K562 (cell line): ENCODE measurements at regions not wholly inside any gene's neighbourhood (a gene's known extent, or its start where the extent isn't known, plus 50 kb on each side); places are given as distances from the start of the nearest gene placed in this dataset.

ENCODE experiments used
- ATAC-seq: fragments of 200-7000 bp; cut with Tn5 transposase; 3 replicates; pipeline ENCODE4 v1.9.1; 2020; ENCODE audit warnings: moderate library complexity
- BruUV-seq: library from RNA; stranded (reverse); fragments of 400-500 nt; replicated peaks from 2 replicates; lab custom pipeline; 2021; lab: Mats Ljungman, UMichigan
- CTCF ChIA-PET: fragments of 300-600 bp; formaldehyde crosslinking; extraction: SDS; loops from one replicate; lab custom pipeline; 2021; ENCODE audit warnings: low intra/inter-chr PET ratio; lab: Yijun Ruan, JAX
- POLR2A ChIA-PET: fragments of 300-600, 350-650 bp; sonication (Branson Sonifier 250); formaldehyde crosslinking; extraction: SDS; loops from one replicate; lab custom pipeline; 2021; ENCODE audit warnings: antibody characterized with exemption, inconsistent platforms; lab: Yijun Ruan, JAX
- DNase-seq, 4 experiments: peaks; one replicate each; pipeline versions ENCODE4 v3.0.0 to v3.0.0-alpha.2; 2011 to 2018; ENCODE audit warnings: low spot score in 3 of 4, mixed read lengths in 3 of 4; ENCODE audit errors: extremely low read depth in 1 of 4
- FAIRE-seq: peaks from 2 replicates; lab custom pipeline; 2011; peaks lifted over from hg19 to GRCh38; lab: Jason Lieb, UNC
- H2AFZ ChIP-seq: 2 replicates; pipeline ENCODE4 v1.6.0; 2011; ENCODE audit warnings: low read depth, low read length, control low read depth, inconsistent platforms
- H3K27ac ChIP-seq: fragments of 200-600 bp; 3 replicates; pipeline ENCODE4 v1.8.0; 2011; ENCODE audit warnings: low read depth, mild to moderate bottlenecking, control low read depth, inconsistent platforms, low read length, moderate library complexity, mixed read lengths; ENCODE audit errors: extremely low read depth
- H3K27me3 ChIP-seq, 2 experiments: fragments of 300-600 bp in 1 of 2; 2 replicates in 1 of 2; 3 replicates in 1 of 2; pipeline versions ENCODE4 v1.6.0 to v1.8.0; 2011; ENCODE audit warnings: inconsistent platforms in 2 of 2, low read length in 2 of 2, mild to moderate bottlenecking in 1 of 2, mixed read lengths in 1 of 2, moderate library complexity in 1 of 2; ENCODE audit not compliant: control insufficient read depth in 2 of 2, insufficient read depth in 2 of 2
- H3K36me3 ChIP-seq: fragments of 300-600 bp; 3 replicates; pipeline ENCODE4 v1.8.0; 2011; ENCODE audit warnings: mild to moderate bottlenecking, low read length, inconsistent platforms; ENCODE audit not compliant: control insufficient read depth, insufficient read depth
- H3K4me1 ChIP-seq, 2 experiments: fragments of 200-600 bp in 1 of 2; replicated peaks in 1 of 2; 2 replicates in 1 of 2; 3 replicates in 1 of 2; pipeline versions ENCODE4 v1.5.1 to v1.8.0; 2011; ENCODE audit warnings: inconsistent platforms in 2 of 2, low read length in 2 of 2, mild to moderate bottlenecking in 1 of 2, mixed read lengths in 1 of 2, moderate library complexity in 1 of 2; ENCODE audit not compliant: control insufficient read depth in 2 of 2, insufficient read depth in 2 of 2
- H3K4me2 ChIP-seq: 2 replicates; pipeline ENCODE4 v1.6.1; 2011; ENCODE audit warnings: low read length, control low read depth, inconsistent platforms, mixed read lengths; ENCODE audit not compliant: insufficient read depth
- H3K4me3 ChIP-seq: fragments of 200-600 bp; sonication (generic), shearing (Covaris generic); 2 replicates; pipeline ENCODE4 v1.5.1; 2016; ENCODE audit warnings: control low read depth, inconsistent platforms
- H3K79me2 ChIP-seq: fragments of 200-600 bp; 3 replicates; pipeline ENCODE4 v1.8.0; 2011; ENCODE audit warnings: low read length, inconsistent platforms; ENCODE audit not compliant: control insufficient read depth, insufficient read depth
- H3K9ac ChIP-seq, 2 experiments: 2 replicates each; pipeline versions ENCODE4 v1.6.0 to v1.6.1; 2011; ENCODE audit warnings: low read depth in 2 of 2, low read length in 2 of 2, control low read depth in 1 of 2, inconsistent platforms in 1 of 2, mild to moderate bottlenecking in 1 of 2, mixed read lengths in 1 of 2; ENCODE audit not compliant: insufficient read depth in 1 of 2
- H3K9me1 ChIP-seq: one replicate; pipeline ENCODE4 v1.6.0; 2011; ENCODE audit warnings: inconsistent platforms, mild to moderate bottlenecking, low read length, moderate library complexity; ENCODE audit not compliant: control insufficient read depth, insufficient read depth
- H3K9me3 ChIP-seq: replicated peaks from 2 replicates; pipeline ENCODE4 v1.5.1; 2011; ENCODE audit warnings: low read depth, low read length, inconsistent platforms; ENCODE audit not compliant: control insufficient read depth, insufficient read depth
- H4K20me1 ChIP-seq: replicated peaks from 2 replicates; pipeline ENCODE4 v1.6.1; 2011; ENCODE audit warnings: low read length, inconsistent platforms, mixed read lengths; ENCODE audit not compliant: control insufficient read depth, insufficient read depth
- PPARD ChIP-seq: fragments of 250-450 bp; sonication (Bioruptor Pico); IDR thresholded peaks from 2 replicates; pipeline ENCODE4 v1.8.0; 2022; ENCODE audit warnings: inconsistent platforms, mild to moderate bottlenecking, moderate library complexity
- RBM22 ChIP-seq: fragments of 200-400 bp; formaldehyde crosslinking; IDR thresholded peaks from 2 replicates; pipeline ENCODE4 v1.6.1; 2018; ENCODE audit warnings: low read length, low read depth; ENCODE audit not compliant: poor library complexity, severe bottlenecking
- RCOR1 ChIP-seq, 2 experiments: IDR thresholded peaks; 2 replicates each; pipeline ENCODE4 v1.6.1; 2012; ENCODE audit warnings: low read depth in 2 of 2, low read length in 2 of 2, borderline replicate concordance in 1 of 2, improper control_type of control experiment in 1 of 2
- SMARCB1 ChIP-seq: IDR thresholded peaks from 2 replicates; pipeline ENCODE4 v1.6.1; 2011; ENCODE audit warnings: improper control_type of control experiment, low read depth; ENCODE audit not compliant: insufficient read length
- ZMIZ1 ChIP-seq, 2 experiments: fragments of 150-350 bp in 1 of 2; IDR thresholded peaks; 2 replicates each; pipeline ENCODE4 v1.6.1; 2012 to 2016; ENCODE audit warnings: low read depth in 2 of 2, low read length in 2 of 2, mild to moderate bottlenecking in 1 of 2, moderate library complexity in 1 of 2
- ZNF232 ChIP-seq: sonication (generic); formaldehyde crosslinking; IDR thresholded peaks from 2 replicates; pipeline ENCODE4 v1.8.0; 2022; ENCODE audit warnings: mild to moderate bottlenecking, missing genetic modification reagents
- WGBS: fragments of 100-300 bp; shearing (Covaris generic); methylation state at CpG from one replicate; pipeline ENCODE4 v1.1.6; 2016; ENCODE audit warnings: low coverage, mixed read lengths; ENCODE audit not compliant: insufficient coverage; ENCODE audit errors: missing lambda C conversion rate; 5-methylcytosine and 5-hydroxymethylcytosine counted together
- in situ Hi-C: fragments of 300-500 bp; cut with MboI; formaldehyde crosslinking; loops from 4 replicates; pipeline ENCODE4 v1.15.0; 2018; ENCODE audit warnings: inconsistent platforms, mixed read lengths
- intact Hi-C: fragments of 100-400 bp; cut with micrococcal nuclease; formaldehyde crosslinking; loops from 2 replicates; pipeline ENCODE4 v1.14.2; 2022
- TF ChIP-seq, protein P1 (sequence below): sonication (generic); formaldehyde crosslinking; IDR thresholded peaks from 2 replicates; pipeline ENCODE4 v1.8.1; 2022; ENCODE audit warnings: missing genetic modification reagents

- H3K27ac ChIP-seq, result no peak overlapping the region
- H4K20me1 ChIP-seq, result 0 out of 2 replicates have a peak, but pooled peaks cover 4% of the 10 kb centered on the region
- H3K9ac ChIP-seq, result no peak overlapping the region
- ATAC-seq (no peak), FAIRE-seq (no peak), DNase-seq (no peak)
- H3K4me2 ChIP-seq, result no peak overlapping the region
- no peaks in the 10 kb centered on the region for H3K4me1 ChIP-seq
- H3K36me3 ChIP-seq, result no peaks in the 10 kb centered on the region
- ChIA-PET CTCF (no interaction called here), POLR2A (no interaction called here)
- no TSS peak for BruUV-seq
- no peak overlapping the region for H2AFZ ChIP-seq
- TF ChIP-seq ZMIZ1 (IDR thresholded peaks at IDR 0.05; ENCODE audit: low read depth in 2 of 2, low read length in 2 of 2) (no peak), RCOR1 (IDR thresholded peaks at IDR 0.05; ENCODE audit: borderline replicate concordance in 1 of 2, low read depth in 2 of 2, low read length in 2 of 2) (no peak), PPARD (no peak), RBM22 (no peak), ZNF232 (CRISPR knock-in tag) (no peak), SMARCB1 (no peak)
- TF ChIP-seq, protein P1, sequence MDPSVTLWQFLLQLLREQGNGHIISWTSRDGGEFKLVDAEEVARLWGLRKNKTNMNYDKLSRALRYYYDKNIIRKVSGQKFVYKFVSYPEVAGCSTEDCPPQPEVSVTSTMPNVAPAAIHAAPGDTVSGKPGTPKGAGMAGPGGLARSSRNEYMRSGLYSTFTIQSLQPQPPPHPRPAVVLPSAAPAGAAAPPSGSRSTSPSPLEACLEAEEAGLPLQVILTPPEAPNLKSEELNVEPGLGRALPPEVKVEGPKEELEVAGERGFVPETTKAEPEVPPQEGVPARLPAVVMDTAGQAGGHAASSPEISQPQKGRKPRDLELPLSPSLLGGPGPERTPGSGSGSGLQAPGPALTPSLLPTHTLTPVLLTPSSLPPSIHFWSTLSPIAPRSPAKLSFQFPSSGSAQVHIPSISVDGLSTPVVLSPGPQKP, result no peak
- no peak overlapping the region for H3K4me3 ChIP-seq
- H3K79me2 ChIP-seq, result no peaks in the 10 kb centered on the region
- intact Hi-C loops (loop anchor here (5.0 kb wide), 2 partner anchors 174 to 244 kb away; no protein-coding TSS in a partner anchor), in situ Hi-C loops (loop anchor here (10.0 kb wide), 1 partner anchor 772 kb away; no protein-coding TSS in a partner anchor)
- 0 out of 5 replicates have a peak, but pooled peaks cover 0 to 2% of the 10 kb centered on the region in 2 experiments for H3K27me3 ChIP-seq
- 0% methylated on average over 1 of the region's 1 CpG for WGBS
- H3K9me1 ChIP-seq, result no peaks in the 10 kb centered on the region
- no peaks in the 10 kb centered on the region for H3K9me3 ChIP-seq
These were observed 218.2 kb downstream of the CDCA7 start for GRCh38 chr2:173572848-173573247.
